Pancreas (tissue), 10 donors: ENCODE measurements at regions not wholly inside any gene's neighbourhood (a gene's known extent, or its start where the extent isn't known, plus 50 kb on each side); places are given as distances from the start of the nearest gene placed in this dataset.

Experiments used
- ATAC-seq, 4 donors: fragments of 200-7000 bp; cut with Tn5 transposase; one replicate each; pipeline versions ENCODE4 v1.8.0 to v1.9.1; 2020; ENCODE audit warnings: mild to moderate bottlenecking in 4 of 4, moderate library complexity in 4 of 4
- DNase-seq, 6 donors: peaks; one replicate each; pipeline ENCODE4 v3.0.0-alpha.2; 2020
- FAIRE-seq: peaks from 2 replicates; lab custom pipeline; 2012; peaks lifted over from hg19 to GRCh38; lab: Jason Lieb, UNC
- H3K27ac ChIP-seq, 4 donors: fragments of 200-600 bp; sonication (generic); 1 replicate in 3 of 4; 2 replicates in 1 of 4; pipeline versions ENCODE4 v1.5.0 to v1.8.0; 2020
- H3K27me3 ChIP-seq, 4 donors: fragments of 200-600 bp; one replicate each; pipeline ENCODE4 v1.8.0; 2021
- H3K36me3 ChIP-seq, 3 donors: fragments of 200-600 bp; sonication (generic) in 1 of 3; one replicate each; pipeline versions ENCODE4 v1.5.0 to v1.8.0; 2020 to 2021
- H3K4me1 ChIP-seq, 3 donors: fragments of 200-600 bp; one replicate each; pipeline ENCODE4 v1.8.0; 2021
- H3K4me3 ChIP-seq, 4 donors: fragments of 200-600 bp; sonication (generic) in 2 of 4; one replicate each; pipeline versions ENCODE4 v1.5.0 to v1.8.0; 2020 to 2021
- H3K9me3 ChIP-seq, 4 donors: fragments of 200-600 bp; one replicate each; pipeline ENCODE4 v1.8.0; 2021
- CTCF ChIP-seq, 4 donors: fragments of 200-600 bp; sonication (generic) in 3 of 4; IDR thresholded peaks; one replicate each; pipeline versions ENCODE4 v1.5.0 to v1.8.0; 2021; ENCODE audit warnings: antibody characterized with exemption in 4 of 4
- WGBS, 2 donors: extraction: QIAGEN DNeasy Blood & Tissue Kit; methylation state at CpG; one replicate each; pipeline ENCODE4 v1.1.7; 2013; 5-methylcytosine and 5-hydroxymethylcytosine counted together
- intact Hi-C, 3 donors: fragments of 100-400 bp; cut with DNase I; formaldehyde crosslinking; loops; one replicate each; pipeline versions ENCODE4 v1.11.1 to v1.14.2; 2022
- donor health status: healthy with polysubstance abuse.
- donor health status: DM: no; HTN: no; CAD: no; lungs with moderate emphysema.
- donor health status: DM: no; HTN: no; CAD: no.
- donor health status: control.
- donor health status: control.
- donor health status: Bipolar disorder and iron deficiency.
- donor health status: DM: yes; HTN: yes; CAD: no.
- donor health status: DM: no; HTN: no; CAD: no.
- donor health status: DM: no; HTN: no; CAD: no.
- donor health status: DM: yes; HTN: yes; CAD: no.

DNA sequence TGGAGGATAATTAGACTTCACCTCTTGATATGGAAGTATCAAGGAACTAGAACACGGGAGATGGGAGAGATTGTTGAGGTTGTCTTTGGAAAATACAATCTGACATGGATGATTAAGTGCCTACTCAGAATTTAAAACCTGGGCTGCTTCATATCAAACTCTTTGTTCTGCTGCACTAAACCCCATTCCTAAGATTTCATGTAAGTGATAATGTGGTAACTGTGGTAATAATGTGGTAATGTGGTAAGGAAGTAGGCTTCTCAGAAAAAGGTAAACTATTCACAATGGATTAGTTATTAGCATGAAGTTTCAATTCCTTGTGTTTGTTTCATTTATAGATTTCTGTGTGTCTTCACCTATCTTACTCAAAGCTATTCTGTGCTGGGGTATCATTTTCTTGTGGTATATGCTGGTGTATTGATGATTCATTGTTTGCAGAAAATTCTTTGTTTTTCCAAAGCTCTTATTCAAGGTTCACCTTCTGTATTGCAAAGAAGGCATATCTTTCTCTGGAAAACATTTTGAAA, 129.9 kb upstream of the TAC1 start:
- intact Hi-C loops: no loop called here
- DNase-seq (no peak), FAIRE-seq (no peak), ATAC-seq (no peak)
- Histone ChIP-seq H3K27ac (no peak overlapping the region), H3K4me1 (no peaks in the 10 kb centered on the region), H3K4me3 (no peak overlapping the region), H3K9me3 (no peaks in the 10 kb centered on the region), H3K27me3 (no peaks in the 10 kb centered on the region), H3K36me3 (no peaks in the 10 kb centered on the region)
- TF ChIP-seq CTCF (IDR thresholded peaks at IDR 0.05): no peak
- WGBS, 2 donors: 57 to 59% methylated on average over 1 of the region's 1 CpG

- FAIRE-seq: no peak
- intact Hi-C loops: no loop called here
- Histone ChIP-seq H3K27me3 (no peaks in the 10 kb centered on the region), H3K4me3 (no peak overlapping the region), H3K9me3 (no peaks in the 10 kb centered on the region), H3K4me1 (no peaks in the 10 kb centered on the region), H3K27ac (no peak overlapping the region), H3K36me3 (no peaks in the 10 kb centered on the region)
- TF ChIP-seq CTCF (IDR thresholded peaks at IDR 0.05): no peak
- DNase-seq: no peak
- WGBS, 2 donors: 57 to 68% methylated on average over 2 of the region's 2 CpGs
- no peak for ATAC-seq
Measured at GRCh38 chr7:97620495-97620894, 111.4 kb upstream of the TAC1 start.

DNA sequence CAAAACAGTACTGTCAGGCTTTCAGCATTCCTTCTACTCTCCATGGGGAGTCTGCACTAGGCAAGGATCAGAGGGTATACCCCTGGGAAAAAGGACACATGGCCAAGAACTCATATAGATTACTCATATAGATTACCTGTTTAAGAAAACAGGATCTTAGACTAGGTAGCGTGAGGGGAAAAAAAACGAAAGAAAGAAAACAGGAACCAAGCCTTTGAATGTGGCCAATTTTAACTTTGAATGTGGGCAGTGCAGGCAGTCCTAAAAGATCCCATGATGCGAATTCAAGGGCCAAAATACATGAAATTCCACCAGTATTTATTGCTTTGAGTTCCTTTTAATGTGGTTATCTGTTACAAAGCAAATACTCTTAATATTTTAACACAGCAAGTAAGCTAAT, 108.6 kb upstream of the TAC1 start:
- WGBS, 2 donors: 30 to 34% methylated on average over 3 of the region's 3 CpGs
- intact Hi-C loops: no loop called here
- H3K27me3 ChIP-seq: no peaks in the 10 kb centered on the region

GRCh38 chr7:97630116-97630515, 101.8 kb upstream of the TAC1 start:
- 64 to 87% methylated on average over 1 of the region's 1 CpG for WGBS, 2 donors

More for the DNA sequence above, 108.6 kb upstream of the TAC1 start:
- Histone ChIP-seq H3K27ac (no peak overlapping the region), H3K4me1 (no peaks in the 10 kb centered on the region), H3K4me3 (no peak overlapping the region), H3K9me3 (no peaks in the 10 kb centered on the region), H3K36me3 (no peaks in the 10 kb centered on the region)
- ATAC-seq: no peak
- no peak for TF ChIP-seq CTCF (IDR thresholded peaks at IDR 0.05)
- no peak for DNase-seq
- FAIRE-seq: no peak

More at GRCh38 chr7:97630116-97630515, 101.8 kb upstream of the TAC1 start:
- no peaks in the 10 kb centered on the region for H3K9me3 ChIP-seq
- no peaks in the 10 kb centered on the region for H3K36me3 ChIP-seq
- no peak for TF ChIP-seq CTCF (IDR thresholded peaks at IDR 0.05)
- FAIRE-seq (no peak), DNase-seq (no peak), ATAC-seq (no peak)
- no peaks in the 10 kb centered on the region for H3K4me1 ChIP-seq
- no peak overlapping the region for H3K27ac ChIP-seq
- intact Hi-C loops: no loop called here
- no peak overlapping the region for H3K4me3 ChIP-seq
- no peaks in the 10 kb centered on the region for H3K27me3 ChIP-seq
